M059J (cell line): ENCODE measurements at regions not wholly inside any gene's neighbourhood (a gene's known extent, or its start where the extent isn't known, plus 50 kb on each side); places are given as distances from the start of the nearest gene placed in this dataset.
"Not testable (repeated sequence)": the region's sequence is repeated elsewhere in the genome, so short reads cannot be mapped to it uniquely, and the experiment has no call there.

ENCODE experiments used
- DNase-seq: peaks from one replicate; pipeline ENCODE4 v3.0.0-alpha.2; 2012; ENCODE audit warnings: low read depth

- no peak for DNase-seq
Measured at GRCh38 chr6:117761610-117762009, 86.3 kb downstream of the NUS1 start.

- no peak for DNase-seq
Measured at GRCh38 chr6:117771403-117771802, 96.1 kb downstream of the NUS1 start.

GRCh38 chr6:117776441-117776840, 101.2 kb downstream of the NUS1 start:
- peak; percentile 26 for DNase-seq

GRCh38 chr6:117781550-117781949, 106.3 kb downstream of the NUS1 start:
- no peak for DNase-seq

- DNase-seq, result no peak
Measured at GRCh38 chr6:117783279-117783678, 108.0 kb downstream of the NUS1 start.

- no peak for DNase-seq
Measured at GRCh38 chr6:117791012-117791411, 115.7 kb downstream of the NUS1 start.

- no peak for DNase-seq
Measured at GRCh38 chr6:117795234-117795633, 111.8 kb upstream of the SLC35F1 start.

- DNase-seq, result not testable (repeated sequence)
Measured at GRCh38 chr6:117798819-117799218, 108.2 kb upstream of the SLC35F1 start.

- DNase-seq, result no peak
Measured at GRCh38 chr6:117810269-117810668, 96.8 kb upstream of the SLC35F1 start.

- no peak for DNase-seq
Measured at GRCh38 chr6:117817499-117817898, 89.6 kb upstream of the SLC35F1 start.

- no peak for DNase-seq
Measured at GRCh38 chr6:117817992-117818391, 89.1 kb upstream of the SLC35F1 start.

GRCh38 chr6:117818449-117818848, 88.6 kb upstream of the SLC35F1 start:
- DNase-seq, result no peak

GRCh38 chr6:117829594-117830319, 77.3 kb upstream of the SLC35F1 start:
- DNase-seq, result peak; percentile 25

- peak; percentile 0 for DNase-seq
Measured at GRCh38 chr6:117837261-117837660, 69.8 kb upstream of the SLC35F1 start.

GRCh38 chr6:117840541-117840983, 66.5 kb upstream of the SLC35F1 start:
- DNase-seq, result peak; percentile 32

- DNase-seq, result no peak
Measured at GRCh38 chr6:117847912-117848311, 59.2 kb upstream of the SLC35F1 start.

- no peak for DNase-seq
Measured at GRCh38 chr6:117849087-117849486, 58.0 kb upstream of the SLC35F1 start.
